HL-60 (cell line): ENCODE measurements at regions not wholly inside any gene's neighbourhood (a gene's known extent, or its start where the extent isn't known, plus 50 kb on each side); places are given as distances from the start of the nearest gene placed in this dataset.

Source experiments
- GABPA ChIP-seq: IDR thresholded peaks from 2 replicates; pipeline ENCODE4 v1.6.1; 2012; ENCODE audit warnings: low read depth
- POLR2AphosphoS5 ChIP-seq: IDR thresholded peaks from 2 replicates; pipeline ENCODE4 v1.6.1; 2012; ENCODE audit warnings: low read depth
- REST ChIP-seq: IDR thresholded peaks from 2 replicates; pipeline ENCODE4 v1.6.1; 2012; ENCODE audit warnings: low read depth; ENCODE audit not compliant: insufficient replicate concordance
- SPI1 ChIP-seq: IDR thresholded peaks from 2 replicates; pipeline ENCODE4 v1.6.1; 2012; ENCODE audit warnings: low read depth, mild to moderate bottlenecking, borderline replicate concordance
- TF ChIP-seq, protein P1 (sequence below): IDR thresholded peaks from one replicate; pipeline ENCODE4 v1.5.1; 2011; ENCODE audit warnings: low read length, control low read depth, inconsistent platforms; ENCODE audit not compliant: insufficient read depth

- TF ChIP-seq, protein P1, sequence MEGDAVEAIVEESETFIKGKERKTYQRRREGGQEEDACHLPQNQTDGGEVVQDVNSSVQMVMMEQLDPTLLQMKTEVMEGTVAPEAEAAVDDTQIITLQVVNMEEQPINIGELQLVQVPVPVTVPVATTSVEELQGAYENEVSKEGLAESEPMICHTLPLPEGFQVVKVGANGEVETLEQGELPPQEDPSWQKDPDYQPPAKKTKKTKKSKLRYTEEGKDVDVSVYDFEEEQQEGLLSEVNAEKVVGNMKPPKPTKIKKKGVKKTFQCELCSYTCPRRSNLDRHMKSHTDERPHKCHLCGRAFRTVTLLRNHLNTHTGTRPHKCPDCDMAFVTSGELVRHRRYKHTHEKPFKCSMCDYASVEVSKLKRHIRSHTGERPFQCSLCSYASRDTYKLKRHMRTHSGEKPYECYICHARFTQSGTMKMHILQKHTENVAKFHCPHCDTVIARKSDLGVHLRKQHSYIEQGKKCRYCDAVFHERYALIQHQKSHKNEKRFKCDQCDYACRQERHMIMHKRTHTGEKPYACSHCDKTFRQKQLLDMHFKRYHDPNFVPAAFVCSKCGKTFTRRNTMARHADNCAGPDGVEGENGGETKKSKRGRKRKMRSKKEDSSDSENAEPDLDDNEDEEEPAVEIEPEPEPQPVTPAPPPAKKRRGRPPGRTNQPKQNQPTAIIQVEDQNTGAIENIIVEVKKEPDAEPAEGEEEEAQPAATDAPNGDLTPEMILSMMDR = no peak
- TF ChIP-seq REST (no peak), POLR2AphosphoS5 (no peak), GABPA (no peak), SPI1 (no peak)
These were observed 100.2 kb upstream of the OTUD4 start for GRCh38 chr4:145280541-145280940.
